Parathyroid adenoma (tissue), 2 donors: ENCODE measurements at regions not wholly inside any gene's neighbourhood (a gene's known extent, or its start where the extent isn't known, plus 50 kb on each side); places are given as distances from the start of the nearest gene placed in this dataset.

Experiments used
- H2AFZ ChIP-seq: fragments of 300-600 bp; sonication (generic); one replicate; pipeline ENCODE4 v1.7.0; 2017; ENCODE audit warnings: antibody characterized with exemption, mild to moderate bottlenecking
- H3K27ac ChIP-seq: fragments of 300-600 bp; sonication (generic); one replicate; pipeline ENCODE4 v1.7.0; 2017
- H3K27me3 ChIP-seq: fragments of 300-600 bp; sonication (generic); one replicate; pipeline ENCODE4 v1.7.0; 2017; ENCODE audit warnings: low read length; ENCODE audit not compliant: control insufficient read depth, insufficient read depth
- H3K36me3 ChIP-seq: fragments of 300-600 bp; sonication (generic); one replicate; pipeline ENCODE4 v1.7.0; 2017; ENCODE audit warnings: low read length; ENCODE audit not compliant: control insufficient read depth, insufficient read depth
- H3K4me1 ChIP-seq: fragments of 300-600 bp; sonication (generic); one replicate; pipeline ENCODE4 v1.7.0; 2017; ENCODE audit warnings: control low read depth
- H3K4me2 ChIP-seq: fragments of 300-600 bp; sonication (generic); one replicate; pipeline ENCODE4 v1.7.0; 2017; ENCODE audit warnings: low read length
- H3K4me3 ChIP-seq: fragments of 300-600 bp; sonication (generic); one replicate; pipeline ENCODE4 v1.7.0; 2017; ENCODE audit warnings: low read depth, low read length
- H3K79me2 ChIP-seq: fragments of 300-600 bp; sonication (generic); one replicate; pipeline ENCODE4 v1.7.0; 2017; ENCODE audit warnings: control low read depth
- H3K9ac ChIP-seq: fragments of 300-600 bp; sonication (generic); one replicate; pipeline ENCODE4 v1.7.0; 2017; ENCODE audit warnings: mild to moderate bottlenecking
- H3K9me3 ChIP-seq: fragments of 300-600 bp; sonication (generic); one replicate; pipeline ENCODE4 v1.7.0; 2017; ENCODE audit warnings: low read length; ENCODE audit not compliant: control insufficient read depth
- TF ChIP-seq, protein P1 (sequence below): fragments of 300-600 bp; sonication (generic); IDR thresholded peaks from one replicate; pipeline ENCODE4 v1.7.0; 2017; ENCODE audit warnings: antibody characterized with exemption, mild to moderate bottlenecking
- donor health status: primary hyperparathyroidism.

DNA sequence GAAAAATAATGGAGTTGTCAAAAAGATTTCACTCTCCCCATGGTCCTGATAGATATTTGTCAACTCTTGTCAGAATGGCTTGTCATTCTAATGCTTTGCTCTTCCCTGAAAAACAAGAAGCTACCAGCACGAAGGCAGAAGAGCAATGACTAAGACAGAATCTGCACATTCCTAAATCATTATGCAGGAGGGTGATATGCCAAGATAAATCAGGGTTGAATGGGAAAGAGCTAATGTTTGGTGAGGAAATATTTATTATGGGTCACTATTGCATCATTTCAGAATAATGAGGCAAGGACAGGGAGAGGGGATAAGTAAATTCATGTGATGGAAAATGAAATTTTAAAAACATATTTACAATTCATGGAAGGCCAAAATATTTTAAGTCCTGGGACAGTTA lies 297.5 kb upstream of the XYLT1 start:
- no peaks in the 10 kb centered on the region for H3K4me1 ChIP-seq
- no peak overlapping the region for H3K27ac ChIP-seq
- TF ChIP-seq, protein P1, sequence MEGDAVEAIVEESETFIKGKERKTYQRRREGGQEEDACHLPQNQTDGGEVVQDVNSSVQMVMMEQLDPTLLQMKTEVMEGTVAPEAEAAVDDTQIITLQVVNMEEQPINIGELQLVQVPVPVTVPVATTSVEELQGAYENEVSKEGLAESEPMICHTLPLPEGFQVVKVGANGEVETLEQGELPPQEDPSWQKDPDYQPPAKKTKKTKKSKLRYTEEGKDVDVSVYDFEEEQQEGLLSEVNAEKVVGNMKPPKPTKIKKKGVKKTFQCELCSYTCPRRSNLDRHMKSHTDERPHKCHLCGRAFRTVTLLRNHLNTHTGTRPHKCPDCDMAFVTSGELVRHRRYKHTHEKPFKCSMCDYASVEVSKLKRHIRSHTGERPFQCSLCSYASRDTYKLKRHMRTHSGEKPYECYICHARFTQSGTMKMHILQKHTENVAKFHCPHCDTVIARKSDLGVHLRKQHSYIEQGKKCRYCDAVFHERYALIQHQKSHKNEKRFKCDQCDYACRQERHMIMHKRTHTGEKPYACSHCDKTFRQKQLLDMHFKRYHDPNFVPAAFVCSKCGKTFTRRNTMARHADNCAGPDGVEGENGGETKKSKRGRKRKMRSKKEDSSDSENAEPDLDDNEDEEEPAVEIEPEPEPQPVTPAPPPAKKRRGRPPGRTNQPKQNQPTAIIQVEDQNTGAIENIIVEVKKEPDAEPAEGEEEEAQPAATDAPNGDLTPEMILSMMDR: no peak
- no peaks in the 10 kb centered on the region for H3K27me3 ChIP-seq
- no peak overlapping the region for H3K4me3 ChIP-seq
- H3K9me3 ChIP-seq: no peaks in the 10 kb centered on the region
- H2AFZ ChIP-seq: peak overlapping the region; percentile 9
- H3K79me2 ChIP-seq: no peaks in the 10 kb centered on the region
- H3K9ac ChIP-seq: no peak overlapping the region
- H3K4me2 ChIP-seq: no peak overlapping the region
- no peaks in the 10 kb centered on the region for H3K36me3 ChIP-seq

DNA sequence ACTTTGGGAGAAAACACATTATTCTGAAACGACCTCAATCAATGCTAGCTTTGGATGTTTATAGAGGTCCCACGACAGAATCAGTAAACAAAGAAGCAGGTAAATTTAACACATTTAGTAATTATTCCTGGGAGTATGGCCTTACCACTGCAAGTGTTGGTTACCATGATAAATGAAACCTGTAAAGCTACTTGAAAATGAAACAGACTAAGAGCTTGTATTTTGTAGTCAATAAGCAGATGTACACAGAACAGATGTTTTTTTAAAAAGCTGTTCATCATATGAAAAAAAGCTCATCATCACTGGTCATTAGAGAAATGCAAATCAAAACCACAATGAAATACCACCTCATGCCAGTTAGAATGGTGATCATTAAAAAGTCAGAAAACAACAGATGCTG lies 295.3 kb upstream of the XYLT1 start:
- Histone ChIP-seq H2AFZ (no peak overlapping the region), H3K9ac (no peak overlapping the region), H3K27ac (no peak overlapping the region), H3K4me3 (no peak overlapping the region), H3K4me1 (no peaks in the 10 kb centered on the region), H3K27me3 (no peaks in the 10 kb centered on the region), H3K9me3 (no peaks in the 10 kb centered on the region), H3K4me2 (no peak overlapping the region), H3K79me2 (no peaks in the 10 kb centered on the region), H3K36me3 (no peaks in the 10 kb centered on the region)
- TF ChIP-seq, protein P1: no peak

DNA sequence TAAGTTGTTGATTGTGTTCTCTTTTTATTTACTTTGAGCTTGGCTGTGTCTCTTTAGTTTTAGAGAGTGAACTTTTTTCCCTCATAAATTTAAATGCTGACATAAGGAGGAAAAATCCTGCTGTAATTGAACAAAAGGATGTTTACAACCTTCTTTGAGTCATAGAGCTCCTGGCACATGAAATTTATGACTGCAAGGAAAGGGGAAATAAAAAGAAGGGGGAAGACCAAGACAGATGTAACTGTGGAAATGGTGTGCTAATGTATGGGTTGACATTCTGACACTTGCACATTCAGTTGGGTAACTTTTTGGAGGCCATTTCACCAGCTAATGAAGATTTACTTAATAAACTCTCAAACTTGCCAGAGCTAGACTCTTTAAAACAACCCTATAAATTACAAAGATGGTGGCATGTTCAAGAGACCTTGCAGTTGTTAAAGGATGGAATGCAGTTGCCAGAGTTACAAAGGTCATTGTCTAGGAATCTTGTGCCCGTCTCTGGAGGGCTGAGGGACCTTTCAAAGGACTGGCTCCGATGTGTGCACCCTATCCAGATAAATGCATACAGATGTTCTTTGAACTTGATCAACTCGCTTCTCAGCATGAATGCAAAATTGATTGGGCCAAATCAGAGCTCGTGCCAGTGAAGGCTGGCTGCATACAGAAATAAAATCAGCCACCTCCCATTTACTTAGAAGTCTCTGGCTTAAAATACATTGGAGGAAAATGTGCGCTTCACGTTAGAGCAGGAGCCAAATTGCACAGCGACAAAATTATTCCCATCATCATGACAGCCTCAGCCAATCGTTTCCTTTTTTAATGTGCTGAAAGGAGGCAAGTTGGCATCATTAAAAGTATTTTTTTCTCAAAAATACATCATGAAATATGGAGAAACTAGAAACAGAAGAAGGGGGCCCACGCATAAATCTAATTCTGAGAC lies 289.0 kb upstream of the XYLT1 start:
- Histone ChIP-seq H3K36me3 (no peaks in the 10 kb centered on the region), H3K4me1 (no peaks in the 10 kb centered on the region), H3K27ac (no peak overlapping the region), H3K9ac (no peak overlapping the region), H3K9me3 (no peaks in the 10 kb centered on the region), H3K4me3 (no peak overlapping the region), H3K4me2 (no peak overlapping the region), H3K27me3 (no peaks in the 10 kb centered on the region), H2AFZ (no peak overlapping the region), H3K79me2 (no peaks in the 10 kb centered on the region)
- TF ChIP-seq, protein P1: no peak

DNA sequence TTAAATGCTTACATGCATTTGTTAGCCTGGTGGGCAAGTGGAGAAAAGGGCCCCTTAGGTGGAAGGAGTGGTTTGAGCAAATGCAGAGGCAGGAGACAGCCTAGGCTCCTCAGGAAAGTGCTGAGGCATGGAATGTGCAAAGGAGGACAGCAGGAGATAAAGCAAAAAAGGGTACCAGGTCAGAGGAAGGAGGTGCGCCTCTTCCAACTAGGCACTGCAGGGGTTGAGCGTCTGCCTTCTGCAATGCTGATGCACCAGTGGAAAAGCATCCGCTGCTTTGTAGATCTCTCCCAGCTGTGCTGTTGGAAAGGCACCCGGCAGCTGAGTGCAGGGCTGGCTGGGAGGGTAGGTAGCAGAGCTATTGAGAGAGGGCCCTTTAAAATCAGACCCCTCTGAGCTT lies 287.0 kb upstream of the XYLT1 start:
- TF ChIP-seq, protein P1: no peak
- Histone ChIP-seq H3K36me3 (no peaks in the 10 kb centered on the region), H2AFZ (no peak overlapping the region), H3K4me1 (no peaks in the 10 kb centered on the region), H3K79me2 (no peaks in the 10 kb centered on the region), H3K27me3 (no peaks in the 10 kb centered on the region), H3K9ac (no peak overlapping the region), H3K27ac (no peak overlapping the region), H3K4me2 (no peak overlapping the region), H3K9me3 (no peaks in the 10 kb centered on the region), H3K4me3 (no peak overlapping the region)

DNA sequence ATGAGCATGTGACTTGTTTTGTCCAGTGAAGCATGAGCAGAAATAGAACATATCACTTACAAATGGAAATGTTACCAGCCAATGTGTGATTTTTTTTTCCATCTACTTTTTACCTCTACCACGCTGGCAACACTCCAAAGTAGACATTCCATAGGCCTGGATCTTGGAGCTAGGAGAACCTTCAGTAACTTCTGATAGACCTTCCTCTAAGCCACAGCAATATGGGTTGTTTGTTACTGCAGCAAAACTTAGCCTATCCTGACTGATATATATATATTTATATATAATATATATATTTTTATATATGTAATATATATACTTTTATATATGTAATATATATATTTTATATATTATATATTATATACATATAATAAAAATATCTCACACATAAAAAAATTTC lies 284.4 kb upstream of the XYLT1 start:
- Histone ChIP-seq H3K36me3 (no peaks in the 10 kb centered on the region), H3K4me1 (no peaks in the 10 kb centered on the region), H3K4me2 (no peak overlapping the region), H2AFZ (no peak overlapping the region), H3K27me3 (no peaks in the 10 kb centered on the region), H3K79me2 (no peaks in the 10 kb centered on the region), H3K27ac (no peak overlapping the region), H3K4me3 (no peak overlapping the region), H3K9me3 (no peaks in the 10 kb centered on the region), H3K9ac (no peak overlapping the region)
- TF ChIP-seq, protein P1: no peak
